CD4-positive, alpha-beta T cell (primary cell): ENCODE measurements at regions not wholly inside any gene's neighbourhood (a gene's known extent, or its start where the extent isn't known, plus 50 kb on each side); places are given as distances from the start of the nearest gene placed in this dataset.

ENCODE experiments used
- ATAC-seq: fragments of 200-7000 bp; cut with Tn5 transposase; one replicate; pipeline ENCODE4 v1.10.0; 2022; ENCODE audit warnings: mild to moderate bottlenecking; ENCODE audit not compliant: poor library complexity
- CTCF ChIA-PET: fragments of 350-600 bp; sonication (Branson Sonifier 250); formaldehyde crosslinking; loops from one replicate; lab custom pipeline; 2021; ENCODE audit warnings: antibody characterized with exemption, inconsistent platforms; lab: Charles Lee
- POLR2A ChIA-PET: fragments of 350-600 bp; sonication (Branson Sonifier 250); formaldehyde crosslinking; loops from one replicate; lab custom pipeline; 2021; ENCODE audit warnings: antibody characterized with exemption, inconsistent platforms; lab: Charles Lee
- DNase-seq, 14 experiments: peaks; one replicate each; pipeline ENCODE4 v3.0.0-alpha.2; 2013 to 2020; ENCODE audit warnings: mixed read lengths in 2 of 14
- H3K27ac ChIP-seq, 2 donors: one replicate each; pipeline versions ENCODE4 v1.5.1 to v1.7.0; 2013; ENCODE audit warnings: low read length in 2 of 2, low read depth in 1 of 2, mild to moderate bottlenecking in 1 of 2
- H3K27me3 ChIP-seq, 2 experiments: 1 replicate in 1 of 2; 2 replicates in 1 of 2; pipeline versions ENCODE4 v1.6.1 to v1.7.0; 2013; ENCODE audit warnings: low read length in 2 of 2, control low read depth in 1 of 2, mild to moderate bottlenecking in 1 of 2, moderate library complexity in 1 of 2; ENCODE audit not compliant: insufficient read depth in 2 of 2, control insufficient read depth in 1 of 2
- H3K36me3 ChIP-seq: one replicate; pipeline ENCODE4 v1.6.1; 2013; ENCODE audit warnings: low read length, control low read depth; ENCODE audit not compliant: insufficient read depth
- H3K4me1 ChIP-seq: one replicate; pipeline ENCODE4 v1.6.1; 2013; ENCODE audit warnings: low read length, control low read depth; ENCODE audit not compliant: insufficient read depth
- H3K4me3 ChIP-seq: one replicate; pipeline ENCODE4 v1.5.1; 2013; ENCODE audit warnings: mild to moderate bottlenecking, low read length, moderate library complexity
- H3K9me3 ChIP-seq, 2 experiments: 1 replicate in 1 of 2; 2 replicates in 1 of 2; pipeline versions ENCODE4 v1.6.1 to v1.7.0; 2013; ENCODE audit warnings: low read length in 2 of 2, mild to moderate bottlenecking in 2 of 2, control low read depth in 1 of 2, moderate library complexity in 1 of 2; ENCODE audit not compliant: control insufficient read depth in 1 of 2, insufficient read depth in 1 of 2
- H3K27ac Mint-ChIP-seq: one replicate; pipeline ENCODE4 v1.8.0; 2020; ENCODE audit warnings: mixed read lengths
- H3K27me3 Mint-ChIP-seq: one replicate; pipeline ENCODE4 v1.8.0; 2021; ENCODE audit warnings: mixed read lengths
- H3K36me3 Mint-ChIP-seq: one replicate; pipeline ENCODE4 v1.8.0; 2021; ENCODE audit warnings: low read depth, mixed read lengths
- H3K4me1 Mint-ChIP-seq: one replicate; pipeline ENCODE4 v1.8.0; 2021; ENCODE audit warnings: low read depth, mixed read lengths
- H3K4me3 Mint-ChIP-seq: one replicate; pipeline ENCODE4 v1.8.0; 2020; ENCODE audit warnings: mild to moderate bottlenecking, mixed read lengths
- H3K9me3 Mint-ChIP-seq: one replicate; pipeline ENCODE4 v1.8.0; 2020; ENCODE audit warnings: mixed read lengths
- CTCF ChIP-seq: fragments of 200-600 bp; IDR thresholded peaks from one replicate; pipeline ENCODE4 v1.8.0; 2022; ENCODE audit warnings: antibody characterized with exemption, mild to moderate bottlenecking
- intact Hi-C, 2 experiments: fragments of 100-400 bp; cut with DNase I in 1 of 2; cut with micrococcal nuclease in 1 of 2; formaldehyde crosslinking; loops; one replicate each; pipeline versions ENCODE4 v1.15.1 to v1.9.0; 2023 to 2025; cut with DNase I, micrococcal nuclease

- H3K4me1 ChIP-seq, result no peaks in the 10 kb centered on the region
- H3K36me3 Mint-ChIP-seq, result no peaks in the 10 kb centered on the region
- no peaks in the 10 kb centered on the region for H3K36me3 ChIP-seq
- DNase-seq (no peak), ATAC-seq (no peak)
- no peaks in the 10 kb centered on the region for H3K27me3 ChIP-seq
- no peak overlapping the region for H3K27ac ChIP-seq
- ChIA-PET CTCF (no interaction called here), POLR2A (no interaction called here)
- no peak overlapping the region for H3K27ac Mint-ChIP-seq
- no peaks in the 10 kb centered on the region for H3K4me1 Mint-ChIP-seq
- no peak for TF ChIP-seq CTCF
- no peak overlapping the region for H3K4me3 Mint-ChIP-seq
- no peaks in the 10 kb centered on the region for H3K27me3 Mint-ChIP-seq
- H3K9me3 ChIP-seq, result peaks cover 0 to 3% of the 10 kb centered on the region in 2 experiments
- no peak overlapping the region for H3K4me3 ChIP-seq
- peaks cover 4% of the 10 kb centered on the region for H3K9me3 Mint-ChIP-seq
- intact Hi-C loops, result no loop called here
Measured at GRCh38 chr4:134961963-134962362, 760.4 kb upstream of the PABPC4L start.

- intact Hi-C loops, result no loop called here
- no peaks in the 10 kb centered on the region for H3K36me3 Mint-ChIP-seq
- no peak overlapping the region for H3K4me3 Mint-ChIP-seq
- H3K4me1 Mint-ChIP-seq, result no peaks in the 10 kb centered on the region
- Histone ChIP-seq H3K36me3 (no peaks in the 10 kb centered on the region), H3K27ac (no peak overlapping the region), H3K9me3 (peaks cover 0 to 4% of the 10 kb centered on the region in 2 experiments), H3K27me3 (no peaks in the 10 kb centered on the region), H3K4me3 (no peak overlapping the region), H3K4me1 (no peaks in the 10 kb centered on the region)
- H3K27me3 Mint-ChIP-seq, result no peaks in the 10 kb centered on the region
- no peaks in the 10 kb centered on the region for H3K9me3 Mint-ChIP-seq
- ChIA-PET POLR2A (no interaction called here), CTCF (no interaction called here)
- DNase-seq, result no peak
- no peak for TF ChIP-seq CTCF
- no peak overlapping the region for H3K27ac Mint-ChIP-seq
- ATAC-seq, result no peak
Measured at GRCh38 chr4:134958862-134959261, 757.3 kb upstream of the PABPC4L start.

DNA sequence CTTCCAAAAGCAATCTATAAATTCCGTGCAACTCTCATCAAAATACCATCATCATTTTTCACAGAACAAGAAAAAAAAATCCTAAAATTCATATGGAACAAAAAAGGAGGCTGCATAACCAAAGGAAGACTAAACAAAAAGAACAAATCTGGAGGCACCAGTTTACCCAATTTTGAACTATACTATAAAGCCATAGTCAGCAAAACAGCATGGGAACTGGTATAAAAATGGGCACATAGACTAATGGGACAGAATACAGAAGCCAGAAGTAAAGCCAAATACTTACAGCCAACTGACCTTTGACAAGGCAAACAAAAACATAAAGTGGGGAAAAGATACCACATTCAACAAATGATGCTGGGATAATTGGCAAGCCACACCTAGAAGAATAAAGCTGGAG, 753.5 kb upstream of the PABPC4L start:
- POLR2A ChIA-PET, result no interaction called here

More for the DNA sequence above, 753.5 kb upstream of the PABPC4L start:
- Histone ChIP-seq H3K9me3 (peaks cover 0 to 15% of the 10 kb centered on the region in 2 experiments), H3K4me3 (no peak overlapping the region), H3K27me3 (no peaks in the 10 kb centered on the region), H3K4me1 (no peaks in the 10 kb centered on the region), H3K27ac (no peak overlapping the region), H3K36me3 (no peaks in the 10 kb centered on the region)
- no peaks in the 10 kb centered on the region for H3K4me1 Mint-ChIP-seq
- H3K27me3 Mint-ChIP-seq, result no peaks in the 10 kb centered on the region
- H3K36me3 Mint-ChIP-seq, result no peaks in the 10 kb centered on the region
- DNase-seq, result no peak
- no peak for TF ChIP-seq CTCF
- no peak for ATAC-seq
- CTCF ChIA-PET, result no interaction called here
- H3K27ac Mint-ChIP-seq, result no peak overlapping the region
- intact Hi-C loops, result no loop called here
- peaks cover 1% of the 10 kb centered on the region for H3K9me3 Mint-ChIP-seq
- H3K4me3 Mint-ChIP-seq, result no peak overlapping the region
